HL-60 (cell line): ENCODE measurements at regions not wholly inside any gene's neighbourhood (a gene's known extent, or its start where the extent isn't known, plus 50 kb on each side); places are given as distances from the start of the nearest gene placed in this dataset.
"Not testable (repeated sequence)": the region's sequence is repeated elsewhere in the genome, so short reads cannot be mapped to it uniquely, and the experiment has no call there.

Source experiments
- DNase-seq, 2 experiments: peaks; one replicate each; pipeline ENCODE4 v3.0.0-alpha.2; 2010 to 2020; ENCODE audit warnings: low read depth in 1 of 2, low spot score in 1 of 2
- H3K27ac ChIP-seq: fragments of 250-450 bp; sonication (Bioruptor Pico); replicated peaks from 2 replicates; pipeline ENCODE4 v1.5.1; 2020; ENCODE audit warnings: mild to moderate bottlenecking, moderate library complexity
- H3K27me3 ChIP-seq: fragments of 250-450 bp; sonication (Bioruptor Pico); 2 replicates; pipeline ENCODE4 v1.5.1; 2021; ENCODE audit warnings: mild to moderate bottlenecking, moderate library complexity; ENCODE audit not compliant: insufficient read depth, poor library complexity, severe bottlenecking
- H3K4me3 ChIP-seq: replicated peaks from 2 replicates; pipeline ENCODE4 v1.5.1; 2011; ENCODE audit warnings: mild to moderate bottlenecking, control low read depth, low read length; ENCODE audit not compliant: insufficient read depth
- GABPA ChIP-seq: IDR thresholded peaks from 2 replicates; pipeline ENCODE4 v1.6.1; 2012; ENCODE audit warnings: low read depth
- POLR2AphosphoS5 ChIP-seq: IDR thresholded peaks from 2 replicates; pipeline ENCODE4 v1.6.1; 2012; ENCODE audit warnings: low read depth
- SPI1 ChIP-seq: IDR thresholded peaks from 2 replicates; pipeline ENCODE4 v1.6.1; 2012; ENCODE audit warnings: low read depth, mild to moderate bottlenecking, borderline replicate concordance
- TF ChIP-seq, protein P1 (sequence below): IDR thresholded peaks from one replicate; pipeline ENCODE4 v1.5.1; 2011; ENCODE audit warnings: low read length, control low read depth, inconsistent platforms; ENCODE audit not compliant: insufficient read depth
- TF ChIP-seq, protein P2 (sequence below): IDR thresholded peaks from 2 replicates; pipeline ENCODE4 v1.6.1; 2012; ENCODE audit warnings: low read depth; ENCODE audit not compliant: insufficient replicate concordance

DNA sequence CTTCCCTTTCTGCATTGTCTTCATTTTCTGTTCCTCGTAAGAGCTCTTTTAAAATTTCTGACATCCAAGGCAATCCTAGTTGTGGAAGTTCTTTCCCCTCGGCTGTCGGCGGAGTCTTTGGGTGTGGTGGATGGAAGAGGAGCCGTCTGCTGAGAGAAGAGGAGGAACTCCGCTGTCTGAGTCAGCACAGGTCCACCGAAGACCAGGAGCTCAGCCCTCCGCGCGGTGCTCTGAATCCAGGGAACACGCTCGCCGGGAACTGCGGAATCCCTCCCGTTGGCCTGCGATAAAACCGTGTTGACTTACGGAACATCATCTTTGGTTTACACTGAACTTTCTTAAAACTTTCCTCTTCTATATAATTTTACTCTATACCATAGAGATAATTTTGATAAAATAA lies 100.7 kb upstream of the IRX4 start:
- no peaks in the 10 kb centered on the region for H3K27me3 ChIP-seq
- TF ChIP-seq SPI1, result no peak
- no peak for TF ChIP-seq POLR2AphosphoS5
- TF ChIP-seq GABPA, result no peak
- TF ChIP-seq, protein P1, sequence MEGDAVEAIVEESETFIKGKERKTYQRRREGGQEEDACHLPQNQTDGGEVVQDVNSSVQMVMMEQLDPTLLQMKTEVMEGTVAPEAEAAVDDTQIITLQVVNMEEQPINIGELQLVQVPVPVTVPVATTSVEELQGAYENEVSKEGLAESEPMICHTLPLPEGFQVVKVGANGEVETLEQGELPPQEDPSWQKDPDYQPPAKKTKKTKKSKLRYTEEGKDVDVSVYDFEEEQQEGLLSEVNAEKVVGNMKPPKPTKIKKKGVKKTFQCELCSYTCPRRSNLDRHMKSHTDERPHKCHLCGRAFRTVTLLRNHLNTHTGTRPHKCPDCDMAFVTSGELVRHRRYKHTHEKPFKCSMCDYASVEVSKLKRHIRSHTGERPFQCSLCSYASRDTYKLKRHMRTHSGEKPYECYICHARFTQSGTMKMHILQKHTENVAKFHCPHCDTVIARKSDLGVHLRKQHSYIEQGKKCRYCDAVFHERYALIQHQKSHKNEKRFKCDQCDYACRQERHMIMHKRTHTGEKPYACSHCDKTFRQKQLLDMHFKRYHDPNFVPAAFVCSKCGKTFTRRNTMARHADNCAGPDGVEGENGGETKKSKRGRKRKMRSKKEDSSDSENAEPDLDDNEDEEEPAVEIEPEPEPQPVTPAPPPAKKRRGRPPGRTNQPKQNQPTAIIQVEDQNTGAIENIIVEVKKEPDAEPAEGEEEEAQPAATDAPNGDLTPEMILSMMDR, result no peak
- TF ChIP-seq, protein P2, sequence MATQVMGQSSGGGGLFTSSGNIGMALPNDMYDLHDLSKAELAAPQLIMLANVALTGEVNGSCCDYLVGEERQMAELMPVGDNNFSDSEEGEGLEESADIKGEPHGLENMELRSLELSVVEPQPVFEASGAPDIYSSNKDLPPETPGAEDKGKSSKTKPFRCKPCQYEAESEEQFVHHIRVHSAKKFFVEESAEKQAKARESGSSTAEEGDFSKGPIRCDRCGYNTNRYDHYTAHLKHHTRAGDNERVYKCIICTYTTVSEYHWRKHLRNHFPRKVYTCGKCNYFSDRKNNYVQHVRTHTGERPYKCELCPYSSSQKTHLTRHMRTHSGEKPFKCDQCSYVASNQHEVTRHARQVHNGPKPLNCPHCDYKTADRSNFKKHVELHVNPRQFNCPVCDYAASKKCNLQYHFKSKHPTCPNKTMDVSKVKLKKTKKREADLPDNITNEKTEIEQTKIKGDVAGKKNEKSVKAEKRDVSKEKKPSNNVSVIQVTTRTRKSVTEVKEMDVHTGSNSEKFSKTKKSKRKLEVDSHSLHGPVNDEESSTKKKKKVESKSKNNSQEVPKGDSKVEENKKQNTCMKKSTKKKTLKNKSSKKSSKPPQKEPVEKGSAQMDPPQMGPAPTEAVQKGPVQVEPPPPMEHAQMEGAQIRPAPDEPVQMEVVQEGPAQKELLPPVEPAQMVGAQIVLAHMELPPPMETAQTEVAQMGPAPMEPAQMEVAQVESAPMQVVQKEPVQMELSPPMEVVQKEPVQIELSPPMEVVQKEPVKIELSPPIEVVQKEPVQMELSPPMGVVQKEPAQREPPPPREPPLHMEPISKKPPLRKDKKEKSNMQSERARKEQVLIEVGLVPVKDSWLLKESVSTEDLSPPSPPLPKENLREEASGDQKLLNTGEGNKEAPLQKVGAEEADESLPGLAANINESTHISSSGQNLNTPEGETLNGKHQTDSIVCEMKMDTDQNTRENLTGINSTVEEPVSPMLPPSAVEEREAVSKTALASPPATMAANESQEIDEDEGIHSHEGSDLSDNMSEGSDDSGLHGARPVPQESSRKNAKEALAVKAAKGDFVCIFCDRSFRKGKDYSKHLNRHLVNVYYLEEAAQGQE, result no peak
- no peak overlapping the region for H3K27ac ChIP-seq
- DNase-seq, result no peak
- H3K4me3 ChIP-seq, result no peak overlapping the region

DNA sequence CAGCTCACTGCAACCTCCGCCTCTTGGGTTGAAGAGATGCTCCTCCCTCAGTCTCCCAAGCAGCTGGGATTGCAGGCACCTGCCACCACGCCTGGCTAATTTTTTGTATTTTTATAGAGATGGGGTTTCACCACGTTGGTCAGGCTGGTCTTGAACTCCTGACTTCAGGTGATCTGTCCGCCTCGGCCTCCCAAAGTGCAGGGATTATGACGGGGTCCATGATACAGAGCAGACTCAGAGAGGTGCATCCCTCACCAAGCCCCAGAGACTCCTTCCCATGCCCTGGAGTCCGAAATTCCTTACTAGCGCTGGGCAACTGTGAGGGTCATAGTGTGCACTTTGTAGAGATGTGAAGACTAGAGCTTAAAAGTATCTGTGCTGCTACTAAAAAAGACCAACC lies 99.8 kb upstream of the IRX4 start:
- not testable (repeated sequence) for H3K27ac ChIP-seq, DNase-seq, H3K4me3 ChIP-seq, H3K27me3 ChIP-seq

DNA sequence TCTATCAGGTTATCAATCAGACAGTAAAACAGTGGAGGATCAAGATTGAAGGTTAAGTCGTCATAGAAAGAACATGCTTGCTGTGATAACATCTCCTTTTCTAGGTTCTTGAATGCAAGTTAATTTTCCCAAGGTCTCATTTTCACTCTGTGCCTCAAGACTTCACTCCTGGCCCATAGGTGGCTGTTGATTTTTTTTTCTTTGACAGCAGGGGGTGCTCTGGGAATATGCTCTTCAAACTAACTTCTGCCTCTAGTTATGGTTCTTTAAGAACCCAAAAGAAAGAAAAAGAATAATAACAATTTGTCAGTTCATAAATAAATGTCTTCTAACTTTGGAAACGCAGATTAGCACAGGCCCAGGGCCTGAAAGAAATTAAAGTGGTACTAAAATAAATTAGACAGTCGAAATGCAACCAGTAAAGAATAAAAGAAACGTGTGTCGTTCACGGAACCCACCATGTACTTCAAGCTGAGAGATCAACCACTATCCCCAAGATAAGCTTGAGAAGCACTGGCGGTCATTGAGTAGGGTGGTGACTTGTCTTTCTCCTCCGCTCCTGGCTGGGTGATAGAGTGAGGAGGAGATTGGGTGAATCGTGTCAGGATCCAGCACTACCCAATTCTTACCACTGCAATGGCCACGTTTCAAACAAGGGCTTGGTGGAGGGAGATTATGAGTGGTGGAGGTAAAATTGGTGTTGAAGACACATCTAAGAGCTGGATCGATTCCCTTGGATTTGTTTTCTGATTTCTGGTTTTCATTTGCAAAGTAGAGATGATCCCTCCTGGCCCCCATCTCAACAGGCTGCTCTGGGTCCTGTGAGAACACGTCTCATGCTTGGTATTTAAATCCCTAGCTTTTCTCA lies 93.4 kb upstream of the IRX4 start:
- Histone ChIP-seq H3K27me3 (peaks cover 2% of the 10 kb centered on the region), H3K27ac (no peak overlapping the region), H3K4me3 (no peak overlapping the region)
- peak in 1 of 2 experiments; percentile 12 for DNase-seq
- TF ChIP-seq SPI1 (no peak), GABPA (no peak), POLR2AphosphoS5 (no peak)
- TF ChIP-seq, protein P1, result no peak
- TF ChIP-seq, protein P2, result no peak

DNA sequence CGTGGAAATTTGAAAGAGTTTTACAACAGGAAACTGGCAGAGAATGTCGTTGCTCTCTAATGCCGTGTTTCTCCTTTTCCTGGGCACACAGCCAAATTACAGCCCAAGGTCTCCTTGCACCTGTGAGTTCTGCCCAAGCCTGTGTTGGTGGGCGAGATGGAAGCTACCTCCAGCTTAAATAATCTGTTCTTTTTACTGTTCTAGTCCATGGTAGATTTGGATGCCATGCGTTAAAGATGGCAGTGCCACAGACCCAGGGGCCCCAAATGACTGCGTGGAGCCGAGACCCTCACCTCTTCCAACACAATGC lies 92.6 kb upstream of the IRX4 start:
- H3K27ac ChIP-seq, result no peak overlapping the region
- TF ChIP-seq, protein P2, result no peak
- TF ChIP-seq POLR2AphosphoS5 (no peak), SPI1 (no peak), GABPA (no peak)
- TF ChIP-seq, protein P1, result no peak
- no peak overlapping the region for H3K4me3 ChIP-seq
- peaks cover 2% of the 10 kb centered on the region for H3K27me3 ChIP-seq
- peak in 1 of 2 experiments; percentile 17 for DNase-seq
